Hematopoietic multipotent progenitor cell treated with erythropoietin and hydrocortisone succinate and interleukin-3 and kit ligand, for 6 days (in vitro differentiated cells): ENCODE measurements at regions not wholly inside any gene's neighbourhood (a gene's known extent, or its start where the extent isn't known, plus 50 kb on each side); places are given as distances from the start of the nearest gene placed in this dataset.

Experiments
- DNase-seq: peaks from one replicate; pipeline ENCODE4 v3.0.0-alpha.2; 2015

GRCh38 chr2:6425032-6425431, 440.7 kb downstream of the CMPK2 start:
- DNase-seq = no peak

- no peak for DNase-seq
These were observed 436.3 kb downstream of the CMPK2 start for GRCh38 chr2:6429210-6429986.

- DNase-seq = no peak
These were observed 431.3 kb downstream of the CMPK2 start for GRCh38 chr2:6434438-6434837.

GRCh38 chr2:6441800-6442199, 423.9 kb downstream of the CMPK2 start:
- no peak for DNase-seq

- no peak for DNase-seq
These were observed 423.3 kb downstream of the CMPK2 start for GRCh38 chr2:6442252-6442985.

GRCh38 chr2:6443061-6443823, 422.5 kb downstream of the CMPK2 start:
- no peak for DNase-seq

GRCh38 chr2:6444514-6444913, 421.2 kb downstream of the CMPK2 start:
- no peak for DNase-seq

- no peak for DNase-seq
These were observed 420.6 kb downstream of the CMPK2 start for GRCh38 chr2:6445156-6445555.

- no peak for DNase-seq
These were observed 418.6 kb downstream of the CMPK2 start for GRCh38 chr2:6446938-6447608.

- no peak for DNase-seq
These were observed 416.8 kb downstream of the CMPK2 start for GRCh38 chr2:6448893-6449292.

GRCh38 chr2:6449343-6449742, 416.4 kb downstream of the CMPK2 start:
- DNase-seq = no peak

GRCh38 chr2:6452702-6453481, 412.8 kb downstream of the CMPK2 start:
- no peak for DNase-seq

- no peak for DNase-seq
These were observed 411.3 kb downstream of the CMPK2 start for GRCh38 chr2:6454286-6454990.

- no peak for DNase-seq
These were observed 406.6 kb downstream of the CMPK2 start for GRCh38 chr2:6459138-6459537.

- no peak for DNase-seq
These were observed 395.2 kb downstream of the CMPK2 start for GRCh38 chr2:6470518-6470917.

- DNase-seq = no peak
These were observed 394.3 kb downstream of the CMPK2 start for GRCh38 chr2:6471419-6471818.

GRCh38 chr2:6474161-6475140, 391.3 kb downstream of the CMPK2 start:
- DNase-seq = no peak

GRCh38 chr2:6475155-6475940, 390.4 kb downstream of the CMPK2 start:
- DNase-seq = no peak

- no peak for DNase-seq
These were observed 385.2 kb downstream of the CMPK2 start for GRCh38 chr2:6480514-6480913.
